HG02623 (cell line): ENCODE measurements at regions not wholly inside any gene's neighbourhood (a gene's known extent, or its start where the extent isn't known, plus 50 kb on each side); places are given as distances from the start of the nearest gene placed in this dataset.

Experiments used
- ATAC-seq: cut with Tn5 transposase; IDR thresholded peaks from one replicate; pipeline ENCODE4 v1.9.1; 2021; ENCODE audit warnings: moderate library complexity; ENCODE audit not compliant: unreplicated experiment

- ATAC-seq = peak; percentile 81
Observed at GRCh38 chr3:110767838-110768237, 303.8 kb upstream of the NECTIN3 start.

- no peak for ATAC-seq
Observed at GRCh38 chr3:110773413-110773954, 298.1 kb upstream of the NECTIN3 start.

- no peak for ATAC-seq
Observed at GRCh38 chr3:110774496-110775265, 296.9 kb upstream of the NECTIN3 start.

- ATAC-seq = no peak
Observed at GRCh38 chr3:110779581-110779980, 292.0 kb upstream of the NECTIN3 start.

GRCh38 chr3:110783541-110783940 lies 288.1 kb upstream of the NECTIN3 start:
- ATAC-seq = no peak

GRCh38 chr3:110788794-110789193 lies 282.8 kb upstream of the NECTIN3 start:
- ATAC-seq = no peak

- no peak for ATAC-seq
Observed at GRCh38 chr3:110789315-110789714, 282.3 kb upstream of the NECTIN3 start.

- ATAC-seq = no peak
Observed at GRCh38 chr3:110790631-110791030, 281.0 kb upstream of the NECTIN3 start.

GRCh38 chr3:110791995-110792686 lies 279.5 kb upstream of the NECTIN3 start:
- ATAC-seq = no peak

GRCh38 chr3:110793611-110794010 lies 278.0 kb upstream of the NECTIN3 start:
- ATAC-seq = no peak

GRCh38 chr3:110795163-110795562 lies 276.5 kb upstream of the NECTIN3 start:
- no peak for ATAC-seq

GRCh38 chr3:110799271-110799670 lies 272.3 kb upstream of the NECTIN3 start:
- ATAC-seq = no peak

GRCh38 chr3:110804856-110805255 lies 266.8 kb upstream of the NECTIN3 start:
- no peak for ATAC-seq

- no peak for ATAC-seq
Observed at GRCh38 chr3:110806924-110807323, 264.7 kb upstream of the NECTIN3 start.

GRCh38 chr3:110808630-110809029 lies 263.0 kb upstream of the NECTIN3 start:
- no peak for ATAC-seq

GRCh38 chr3:110810356-110810755 lies 261.3 kb upstream of the NECTIN3 start:
- no peak for ATAC-seq

GRCh38 chr3:110811050-110811449 lies 260.6 kb upstream of the NECTIN3 start:
- no peak for ATAC-seq

GRCh38 chr3:110813541-110813940 lies 258.1 kb upstream of the NECTIN3 start:
- no peak for ATAC-seq

GRCh38 chr3:110814170-110815007 lies 257.2 kb upstream of the NECTIN3 start:
- ATAC-seq = peak; percentile 74

- ATAC-seq = no peak
Observed at GRCh38 chr3:110815008-110815583, 256.5 kb upstream of the NECTIN3 start.

GRCh38 chr3:110816008-110816407 lies 255.6 kb upstream of the NECTIN3 start:
- peak; percentile 35 for ATAC-seq
